Suprapubic skin (tissue), 4 donors: ENCODE measurements at regions not wholly inside any gene's neighbourhood (a gene's known extent, or its start where the extent isn't known, plus 50 kb on each side); places are given as distances from the start of the nearest gene placed in this dataset.

Source experiments
- DNase-seq, 2 donors: peaks; one replicate each; pipeline ENCODE4 v3.0.0-alpha.2; 2019; ENCODE audit warnings: low spot score in 2 of 2
- H3K27ac ChIP-seq: fragments of 200-600 bp; sonication (generic); one replicate; pipeline ENCODE4 v1.5.1; 2019
- H3K27me3 ChIP-seq: fragments of 200-600 bp; sonication (generic); one replicate; pipeline ENCODE4 v1.5.1; 2019
- H3K36me3 ChIP-seq: fragments of 200-600 bp; sonication (generic); one replicate; pipeline ENCODE4 v1.5.1; 2019
- H3K4me1 ChIP-seq: fragments of 200-600 bp; sonication (generic); one replicate; pipeline ENCODE4 v1.5.1; 2019
- H3K4me3 ChIP-seq: fragments of 200-600 bp; sonication (generic); one replicate; pipeline ENCODE4 v1.5.1; 2019; ENCODE audit warnings: mild to moderate bottlenecking
- H3K9me3 ChIP-seq: fragments of 200-600 bp; sonication (generic); one replicate; pipeline ENCODE4 v1.5.1; 2019
- CTCF ChIP-seq, 2 donors: fragments of 200-600 bp in 1 of 2; fragments of 450-650 bp in 1 of 2; sonication (generic) in 1 of 2; IDR thresholded peaks; one replicate each; pipeline ENCODE4 v1.5.1; 2016 to 2019; ENCODE audit warnings: antibody characterized with exemption in 2 of 2, mild to moderate bottlenecking in 1 of 2, moderate library complexity in 1 of 2
- EP300 ChIP-seq: sonication (generic); formaldehyde crosslinking; IDR thresholded peaks from one replicate; pipeline ENCODE4 v1.6.1; 2017; ENCODE audit warnings: antibody characterized with exemption
- POLR2A ChIP-seq, 2 donors: fragments of 450-650 bp; IDR thresholded peaks; one replicate each; pipeline ENCODE4 v1.6.1; 2017; ENCODE audit warnings: antibody characterized with exemption in 2 of 2, mild to moderate bottlenecking in 2 of 2, moderate library complexity in 2 of 2
- POLR2AphosphoS5 ChIP-seq, 3 donors: sonication (generic); formaldehyde crosslinking; IDR thresholded peaks; one replicate each; pipeline ENCODE4 v1.6.1; 2017; ENCODE audit warnings: antibody characterized with exemption in 3 of 3
- WGBS: methylation state at CpG from one replicate; pipeline ENCODE4 v1.1.5; 2018; 5-methylcytosine and 5-hydroxymethylcytosine counted together

GRCh38 chr16:6363396-6363795 is 969.2 kb upstream of the RBFOX1 start:
- TF ChIP-seq CTCF (IDR thresholded peaks at IDR 0.05) (no peak), POLR2A (IDR thresholded peaks at IDR 0.05) (no peak), POLR2AphosphoS5 (IDR thresholded peaks at IDR 0.05) (no peak), EP300 (no peak)
- 88% methylated on average over 11 of the region's 11 CpGs for WGBS

GRCh38 chr16:6362321-6362720 is 970.3 kb upstream of the RBFOX1 start:
- no peak overlapping the region for H3K4me3 ChIP-seq
- H3K27me3 ChIP-seq = no peaks in the 10 kb centered on the region
- DNase-seq = no peak
- H3K9me3 ChIP-seq = no peaks in the 10 kb centered on the region
- H3K36me3 ChIP-seq = no peaks in the 10 kb centered on the region
- WGBS = 76% methylated on average over 5 of the region's 5 CpGs
- TF ChIP-seq CTCF (IDR thresholded peaks at IDR 0.05) = no peak
- no peak for TF ChIP-seq POLR2A (IDR thresholded peaks at IDR 0.05)
- no peak for TF ChIP-seq POLR2AphosphoS5 (IDR thresholded peaks at IDR 0.05)
- H3K27ac ChIP-seq = no peak overlapping the region
- H3K4me1 ChIP-seq = no peaks in the 10 kb centered on the region

More at GRCh38 chr16:6363396-6363795, 969.2 kb upstream of the RBFOX1 start:
- DNase-seq = no peak
- Histone ChIP-seq H3K27me3 (no peaks in the 10 kb centered on the region), H3K4me1 (no peaks in the 10 kb centered on the region), H3K9me3 (no peaks in the 10 kb centered on the region), H3K4me3 (no peak overlapping the region), H3K27ac (no peak overlapping the region), H3K36me3 (no peaks in the 10 kb centered on the region)

GRCh38 chr16:6360641-6361040 is 972.0 kb upstream of the RBFOX1 start:
- H3K27me3 ChIP-seq = no peaks in the 10 kb centered on the region
- no peak overlapping the region for H3K27ac ChIP-seq
- no peak for TF ChIP-seq POLR2AphosphoS5 (IDR thresholded peaks at IDR 0.05)
- no peak overlapping the region for H3K4me3 ChIP-seq
- no peaks in the 10 kb centered on the region for H3K36me3 ChIP-seq
- DNase-seq = no peak
- no peaks in the 10 kb centered on the region for H3K4me1 ChIP-seq
- 90% methylated on average over 7 of the region's 7 CpGs for WGBS
- H3K9me3 ChIP-seq = no peaks in the 10 kb centered on the region

DNA sequence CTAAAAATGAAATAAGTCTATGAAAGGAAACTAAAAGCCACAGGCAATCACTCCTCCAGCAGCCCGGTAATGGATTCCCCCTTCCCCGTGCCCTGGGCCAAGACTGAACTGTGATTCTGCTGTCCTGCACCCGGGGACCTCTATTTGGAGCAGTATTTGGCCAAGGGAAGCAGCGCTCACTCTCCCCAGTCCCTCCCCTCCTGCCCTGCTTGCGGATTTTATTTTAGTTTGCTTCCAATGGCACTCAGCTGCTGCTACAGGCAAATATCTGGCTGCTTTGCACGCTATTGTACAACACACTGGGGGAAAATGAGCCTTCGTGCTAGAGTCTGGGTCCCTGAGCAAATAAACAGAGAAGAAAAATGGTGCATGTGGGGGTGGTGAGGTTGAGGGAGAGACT is 975.7 kb upstream of the RBFOX1 start:
- Histone ChIP-seq H3K27ac (no peak overlapping the region), H3K27me3 (no peaks in the 10 kb centered on the region), H3K4me3 (no peak overlapping the region), H3K36me3 (no peaks in the 10 kb centered on the region), H3K4me1 (no peaks in the 10 kb centered on the region), H3K9me3 (no peaks in the 10 kb centered on the region)
- 27% methylated on average over 7 of the region's 7 CpGs for WGBS
- no peak for DNase-seq
- TF ChIP-seq CTCF (IDR thresholded peaks at IDR 0.05) (no peak), EP300 (no peak), POLR2AphosphoS5 (IDR thresholded peaks at IDR 0.05) (no peak), POLR2A (IDR thresholded peaks at IDR 0.05) (no peak)

GRCh38 chr16:6349725-6350124 is 982.9 kb upstream of the RBFOX1 start:
- WGBS = 76% methylated on average over 4 of the region's 4 CpGs
- H3K27ac ChIP-seq = no peak overlapping the region
- H3K9me3 ChIP-seq = peaks cover 4% of the 10 kb centered on the region
- DNase-seq = no peak
- no peaks in the 10 kb centered on the region for H3K4me1 ChIP-seq
- H3K27me3 ChIP-seq = no peaks in the 10 kb centered on the region
- no peaks in the 10 kb centered on the region for H3K36me3 ChIP-seq
- H3K4me3 ChIP-seq = no peak overlapping the region
- TF ChIP-seq POLR2A (IDR thresholded peaks at IDR 0.05) = no peak
- TF ChIP-seq EP300 = no peak
- TF ChIP-seq POLR2AphosphoS5 (IDR thresholded peaks at IDR 0.05) = no peak
- TF ChIP-seq CTCF (IDR thresholded peaks at IDR 0.05) = no peak

- DNase-seq = no peak
- Histone ChIP-seq H3K4me1 (no peaks in the 10 kb centered on the region), H3K27ac (no peak overlapping the region), H3K36me3 (no peaks in the 10 kb centered on the region), H3K9me3 (peaks cover 4% of the 10 kb centered on the region), H3K27me3 (no peaks in the 10 kb centered on the region), H3K4me3 (no peak overlapping the region)
- WGBS = 94% methylated on average over 4 of the region's 4 CpGs
- no peak for TF ChIP-seq POLR2A (IDR thresholded peaks at IDR 0.05)
- TF ChIP-seq EP300 = no peak
- no peak for TF ChIP-seq CTCF (IDR thresholded peaks at IDR 0.05)
- no peak for TF ChIP-seq POLR2AphosphoS5 (IDR thresholded peaks at IDR 0.05)
These were observed 987.6 kb upstream of the RBFOX1 start for GRCh38 chr16:6345090-6345489.
